Parathyroid adenoma (tissue), 2 donors: ENCODE measurements at regions not wholly inside any gene's neighbourhood (a gene's known extent, or its start where the extent isn't known, plus 50 kb on each side); places are given as distances from the start of the nearest gene placed in this dataset.
"Not testable (repeated sequence)": the region's sequence is repeated elsewhere in the genome, so short reads cannot be mapped to it uniquely, and the experiment has no call there.

Experiments
- H2AFZ ChIP-seq: fragments of 300-600 bp; sonication (generic); one replicate; pipeline ENCODE4 v1.7.0; 2017; ENCODE audit warnings: antibody characterized with exemption, mild to moderate bottlenecking
- H3K27ac ChIP-seq: fragments of 300-600 bp; sonication (generic); one replicate; pipeline ENCODE4 v1.7.0; 2017
- H3K27me3 ChIP-seq: fragments of 300-600 bp; sonication (generic); one replicate; pipeline ENCODE4 v1.7.0; 2017; ENCODE audit warnings: low read length; ENCODE audit not compliant: control insufficient read depth, insufficient read depth
- H3K36me3 ChIP-seq: fragments of 300-600 bp; sonication (generic); one replicate; pipeline ENCODE4 v1.7.0; 2017; ENCODE audit warnings: low read length; ENCODE audit not compliant: control insufficient read depth, insufficient read depth
- H3K4me1 ChIP-seq: fragments of 300-600 bp; sonication (generic); one replicate; pipeline ENCODE4 v1.7.0; 2017; ENCODE audit warnings: control low read depth
- H3K4me2 ChIP-seq: fragments of 300-600 bp; sonication (generic); one replicate; pipeline ENCODE4 v1.7.0; 2017; ENCODE audit warnings: low read length
- H3K4me3 ChIP-seq: fragments of 300-600 bp; sonication (generic); one replicate; pipeline ENCODE4 v1.7.0; 2017; ENCODE audit warnings: low read depth, low read length
- H3K79me2 ChIP-seq: fragments of 300-600 bp; sonication (generic); one replicate; pipeline ENCODE4 v1.7.0; 2017; ENCODE audit warnings: control low read depth
- H3K9ac ChIP-seq: fragments of 300-600 bp; sonication (generic); one replicate; pipeline ENCODE4 v1.7.0; 2017; ENCODE audit warnings: mild to moderate bottlenecking
- H3K9me3 ChIP-seq: fragments of 300-600 bp; sonication (generic); one replicate; pipeline ENCODE4 v1.7.0; 2017; ENCODE audit warnings: low read length; ENCODE audit not compliant: control insufficient read depth
- TF ChIP-seq, protein P1 (sequence below): fragments of 300-600 bp; sonication (generic); IDR thresholded peaks from one replicate; pipeline ENCODE4 v1.7.0; 2017; ENCODE audit warnings: antibody characterized with exemption, mild to moderate bottlenecking
- donor health status: primary hyperparathyroidism.

DNA sequence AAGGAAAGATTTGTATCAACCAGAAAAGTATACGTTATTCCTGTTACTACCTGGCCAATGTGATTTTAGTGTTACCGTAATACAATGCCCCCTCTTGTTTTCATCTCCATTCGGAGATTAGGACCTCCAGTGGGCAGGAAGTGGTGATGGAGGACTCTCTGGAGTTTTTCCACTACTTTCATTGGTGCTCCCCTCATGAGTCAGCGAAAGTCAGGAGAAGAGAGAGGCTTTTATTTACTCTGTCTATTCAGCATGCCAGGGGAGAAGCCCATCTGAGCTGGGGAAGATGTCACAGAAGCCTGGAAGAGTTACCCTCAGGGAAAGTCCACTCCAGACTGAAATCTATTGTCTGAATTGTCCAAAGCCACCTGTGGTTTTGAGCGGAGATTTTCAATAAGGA is 88.2 kb upstream of the THUMPD2 start:
- Histone ChIP-seq H3K4me2 (no peak overlapping the region), H2AFZ (no peak overlapping the region), H3K36me3 (no peaks in the 10 kb centered on the region), H3K9me3 (no peaks in the 10 kb centered on the region), H3K4me3 (no peak overlapping the region), H3K79me2 (no peaks in the 10 kb centered on the region), H3K4me1 (no peaks in the 10 kb centered on the region), H3K27ac (no peak overlapping the region), H3K27me3 (no peaks in the 10 kb centered on the region), H3K9ac (no peak overlapping the region)
- TF ChIP-seq, protein P1, sequence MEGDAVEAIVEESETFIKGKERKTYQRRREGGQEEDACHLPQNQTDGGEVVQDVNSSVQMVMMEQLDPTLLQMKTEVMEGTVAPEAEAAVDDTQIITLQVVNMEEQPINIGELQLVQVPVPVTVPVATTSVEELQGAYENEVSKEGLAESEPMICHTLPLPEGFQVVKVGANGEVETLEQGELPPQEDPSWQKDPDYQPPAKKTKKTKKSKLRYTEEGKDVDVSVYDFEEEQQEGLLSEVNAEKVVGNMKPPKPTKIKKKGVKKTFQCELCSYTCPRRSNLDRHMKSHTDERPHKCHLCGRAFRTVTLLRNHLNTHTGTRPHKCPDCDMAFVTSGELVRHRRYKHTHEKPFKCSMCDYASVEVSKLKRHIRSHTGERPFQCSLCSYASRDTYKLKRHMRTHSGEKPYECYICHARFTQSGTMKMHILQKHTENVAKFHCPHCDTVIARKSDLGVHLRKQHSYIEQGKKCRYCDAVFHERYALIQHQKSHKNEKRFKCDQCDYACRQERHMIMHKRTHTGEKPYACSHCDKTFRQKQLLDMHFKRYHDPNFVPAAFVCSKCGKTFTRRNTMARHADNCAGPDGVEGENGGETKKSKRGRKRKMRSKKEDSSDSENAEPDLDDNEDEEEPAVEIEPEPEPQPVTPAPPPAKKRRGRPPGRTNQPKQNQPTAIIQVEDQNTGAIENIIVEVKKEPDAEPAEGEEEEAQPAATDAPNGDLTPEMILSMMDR = no peak

DNA sequence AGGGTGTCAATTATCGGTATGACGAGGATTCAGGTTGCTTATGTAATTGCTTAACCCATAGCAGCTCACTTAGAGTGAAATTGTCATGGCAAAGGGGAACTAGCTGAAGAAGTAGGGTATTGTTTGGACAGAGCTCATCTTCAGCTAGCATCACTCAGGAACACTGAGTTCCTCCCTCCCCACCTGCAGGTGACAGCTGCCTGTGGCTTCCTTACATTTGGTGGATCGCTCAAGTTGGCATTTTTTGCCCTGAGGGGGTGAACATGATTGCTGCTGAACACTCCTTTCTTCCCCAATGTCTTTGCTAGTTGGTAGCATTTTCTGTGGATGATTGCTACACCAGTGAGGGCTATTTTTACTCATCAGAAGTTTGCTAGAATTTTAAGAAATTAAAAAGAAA is 86.7 kb upstream of the THUMPD2 start:
- Histone ChIP-seq H3K27ac (no peak overlapping the region), H2AFZ (no peak overlapping the region), H3K4me3 (no peak overlapping the region), H3K9me3 (no peaks in the 10 kb centered on the region), H3K4me2 (no peak overlapping the region), H3K27me3 (no peaks in the 10 kb centered on the region), H3K79me2 (no peaks in the 10 kb centered on the region), H3K36me3 (no peaks in the 10 kb centered on the region), H3K4me1 (no peaks in the 10 kb centered on the region), H3K9ac (no peak overlapping the region)
- TF ChIP-seq, protein P1 = no peak

DNA sequence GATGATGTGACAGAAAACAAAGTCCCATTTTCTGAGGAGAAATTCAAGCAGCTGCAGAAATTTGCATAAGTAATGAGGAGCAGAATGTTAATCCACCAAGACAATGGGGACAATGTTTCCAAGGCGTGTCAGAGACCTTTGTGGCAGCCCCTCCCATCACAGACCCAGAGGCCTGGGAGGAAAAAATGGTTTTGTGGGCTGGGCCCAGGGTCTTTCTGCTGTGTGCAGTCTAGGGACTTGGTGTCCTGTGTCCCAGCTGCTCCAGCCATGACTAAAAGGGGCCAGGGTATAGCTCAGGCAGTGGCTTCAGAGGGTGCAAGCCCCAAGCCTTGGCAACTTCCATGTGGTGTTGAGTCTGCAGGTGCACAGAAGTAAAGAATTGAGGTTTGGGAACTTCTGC is 84.6 kb upstream of the THUMPD2 start:
- not testable (repeated sequence) for H3K27me3 ChIP-seq, H3K79me2 ChIP-seq, H3K27ac ChIP-seq, H3K36me3 ChIP-seq, H3K4me1 ChIP-seq, H3K9ac ChIP-seq, H3K4me3 ChIP-seq, H3K4me2 ChIP-seq, H3K9me3 ChIP-seq, H2AFZ ChIP-seq

DNA sequence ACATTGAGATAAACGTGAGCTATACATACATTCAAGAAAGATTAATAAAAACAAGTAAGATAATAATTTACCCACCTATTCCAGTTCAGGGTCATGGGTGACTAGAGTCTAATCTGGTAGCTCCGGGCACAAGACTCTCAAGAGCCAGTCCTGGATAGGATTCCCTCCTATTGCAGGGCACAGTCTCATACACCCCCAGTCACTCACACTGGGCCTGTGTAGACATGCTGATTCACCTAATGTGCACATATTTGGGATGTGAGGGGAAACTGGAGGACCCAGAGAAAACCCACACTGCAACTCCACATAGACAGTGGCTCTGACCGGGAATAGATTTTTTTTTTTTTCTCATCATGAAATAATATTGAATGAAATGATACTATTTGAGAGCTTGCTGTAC is 81.5 kb upstream of the THUMPD2 start:
- TF ChIP-seq, protein P1 = no peak
- Histone ChIP-seq H3K9me3 (no peaks in the 10 kb centered on the region), H3K4me1 (no peaks in the 10 kb centered on the region), H3K36me3 (no peaks in the 10 kb centered on the region), H3K79me2 (no peaks in the 10 kb centered on the region), H3K27me3 (no peaks in the 10 kb centered on the region), H3K4me3 (no peak overlapping the region), H3K4me2 (no peak overlapping the region), H3K9ac (no peak overlapping the region), H2AFZ (no peak overlapping the region), H3K27ac (no peak overlapping the region)

DNA sequence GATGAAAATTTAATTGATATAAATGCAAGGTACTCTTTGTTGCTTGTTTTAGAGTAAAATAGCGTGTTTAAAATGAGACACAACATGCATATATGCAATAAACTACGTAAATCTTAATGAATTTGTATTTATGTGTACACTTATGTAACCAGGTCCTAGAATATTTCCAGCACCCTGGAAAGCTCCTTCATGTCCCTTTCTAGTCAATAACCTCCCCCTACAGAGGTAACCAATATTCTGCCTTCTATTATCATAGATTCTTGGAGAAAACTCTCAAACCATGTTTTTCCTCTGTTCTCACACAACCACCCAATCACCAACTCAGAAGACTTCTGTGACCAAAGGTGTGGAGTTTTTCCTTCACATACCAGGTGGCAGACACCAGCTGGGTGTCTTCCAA is 79.6 kb upstream of the THUMPD2 start:
- TF ChIP-seq, protein P1 = no peak
- no peaks in the 10 kb centered on the region for H3K9me3 ChIP-seq

More for the DNA sequence above, 79.6 kb upstream of the THUMPD2 start:
- Histone ChIP-seq H3K36me3 (no peaks in the 10 kb centered on the region), H2AFZ (no peak overlapping the region), H3K79me2 (no peaks in the 10 kb centered on the region), H3K4me1 (no peaks in the 10 kb centered on the region), H3K9ac (no peak overlapping the region), H3K4me3 (no peak overlapping the region), H3K27ac (no peak overlapping the region), H3K27me3 (no peaks in the 10 kb centered on the region), H3K4me2 (no peak overlapping the region)
